Neuronal stem cell (in vitro differentiated cells): ENCODE measurements at regions not wholly inside any gene's neighbourhood (a gene's known extent, or its start where the extent isn't known, plus 50 kb on each side); places are given as distances from the start of the nearest gene placed in this dataset.
"Not testable (repeated sequence)": the region's sequence is repeated elsewhere in the genome, so short reads cannot be mapped to it uniquely, and the experiment has no call there.

Experiments
- DNase-seq: peaks from one replicate; pipeline ENCODE4 v3.0.0-alpha.2; 2013; ENCODE audit warnings: low spot score
- H2AFZ ChIP-seq: one replicate; pipeline ENCODE4 v1.6.1; 2013; ENCODE audit warnings: mild to moderate bottlenecking, low read length, inconsistent platforms
- H2AK5ac ChIP-seq: 2 replicates; pipeline ENCODE4 v1.6.1; 2013; ENCODE audit warnings: low read depth, mild to moderate bottlenecking, inconsistent platforms, low read length, moderate library complexity, mixed read lengths
- H2BK120ac ChIP-seq: 2 replicates; pipeline ENCODE4 v1.6.1; 2013; ENCODE audit warnings: low read depth, mild to moderate bottlenecking, inconsistent platforms, low read length, moderate library complexity, mixed read lengths
- H2BK12ac ChIP-seq: one replicate; pipeline ENCODE4 v1.6.1; 2013; ENCODE audit warnings: low read length, inconsistent platforms
- H2BK15ac ChIP-seq: 2 replicates; pipeline ENCODE4 v1.6.1; 2013; ENCODE audit warnings: mild to moderate bottlenecking, low read length, inconsistent platforms, mixed read lengths
- H2BK5ac ChIP-seq: one replicate; pipeline ENCODE4 v1.6.1; 2013; ENCODE audit warnings: inconsistent platforms, mild to moderate bottlenecking, low read length, moderate library complexity
- H3K14ac ChIP-seq: one replicate; pipeline ENCODE4 v1.6.1; 2013; ENCODE audit warnings: low read length, inconsistent platforms
- H3K18ac ChIP-seq: 2 replicates; pipeline ENCODE4 v1.6.1; 2013; ENCODE audit warnings: low read length, inconsistent platforms
- H3K23ac ChIP-seq: 2 replicates; pipeline ENCODE4 v1.6.1; 2013; ENCODE audit warnings: low read depth, mild to moderate bottlenecking, mixed read lengths, low read length, inconsistent platforms; ENCODE audit not compliant: poor library complexity
- H3K27ac ChIP-seq: replicated peaks from 3 replicates; pipeline ENCODE4 v1.5.1; 2013; ENCODE audit warnings: low read length, inconsistent platforms
- H3K27me3 ChIP-seq, 3 experiments: 2 replicates each; pipeline ENCODE4 v1.6.1; 2013; ENCODE audit warnings: low read length in 3 of 3, mild to moderate bottlenecking in 2 of 3, inconsistent platforms in 1 of 3, low read depth in 1 of 3, mixed read lengths in 1 of 3, moderate library complexity in 1 of 3; ENCODE audit not compliant: control insufficient read depth in 3 of 3, insufficient read depth in 3 of 3
- H3K36me3 ChIP-seq, 2 donors: replicated peaks in 1 of 2; 2 replicates each; pipeline ENCODE4 v1.6.1; 2013; ENCODE audit warnings: low read length in 2 of 2; ENCODE audit not compliant: control insufficient read depth in 2 of 2, insufficient read depth in 2 of 2
- H3K4ac ChIP-seq: 2 replicates; pipeline ENCODE4 v1.6.1; 2013; ENCODE audit warnings: inconsistent platforms, mild to moderate bottlenecking, low read length, moderate library complexity
- H3K4me1 ChIP-seq, 2 donors: 1 replicate in 1 of 2; 2 replicates in 1 of 2; pipeline ENCODE4 v1.6.1; 2013; ENCODE audit warnings: low read length in 2 of 2, low read depth in 1 of 2; ENCODE audit not compliant: control insufficient read depth in 2 of 2, insufficient read depth in 1 of 2
- H3K4me2 ChIP-seq: one replicate; pipeline ENCODE4 v1.6.1; 2013; ENCODE audit warnings: mild to moderate bottlenecking, low read length, inconsistent platforms; ENCODE audit not compliant: insufficient read depth, poor library complexity, severe bottlenecking
- H3K4me3 ChIP-seq, 2 donors: 2 replicates each; pipeline ENCODE4 v1.5.1; 2013; ENCODE audit warnings: low read length in 2 of 2, mild to moderate bottlenecking in 2 of 2, inconsistent platforms in 1 of 2, moderate library complexity in 1 of 2
- H3K79me1 ChIP-seq: one replicate; pipeline ENCODE4 v1.6.1; 2013; ENCODE audit warnings: low read depth, mild to moderate bottlenecking, inconsistent platforms, low read length, moderate library complexity
- H3K9ac ChIP-seq: one replicate; pipeline ENCODE4 v1.6.1; 2013; ENCODE audit warnings: mild to moderate bottlenecking, low read depth, low read length, inconsistent platforms; ENCODE audit not compliant: poor library complexity
- H3K9me3 ChIP-seq, 2 donors: replicated peaks in 1 of 2; 2 replicates each; pipeline versions ENCODE3 to v1.6.1; 2013; ENCODE audit warnings: low read length in 2 of 2, mild to moderate bottlenecking in 2 of 2, inconsistent platforms in 1 of 2, low read depth in 1 of 2, mixed read lengths in 1 of 2, moderate library complexity in 1 of 2; ENCODE audit not compliant: control insufficient read depth in 2 of 2, insufficient read depth in 1 of 2
- H4K8ac ChIP-seq: one replicate; pipeline ENCODE4 v1.6.1; 2013; ENCODE audit warnings: low read depth, mild to moderate bottlenecking, inconsistent platforms, low read length, moderate library complexity
- H4K91ac ChIP-seq: one replicate; pipeline ENCODE4 v1.6.1; 2013; ENCODE audit warnings: low read length, low read depth, mild to moderate bottlenecking, inconsistent platforms; ENCODE audit not compliant: poor library complexity
- WGBS, 2 donors: extraction: QIAGEN DNeasy Blood & Tissue Kit; methylation state at CpG; one replicate each; pipeline ENCODE4 v1.1.7; 2013; ENCODE audit warnings: missing lambda C conversion rate in 2 of 2, mixed read lengths in 1 of 2; ENCODE audit not compliant: insufficient read length in 2 of 2, insufficient replicate concordance in 1 of 2; ENCODE audit errors: extremely low coverage in 2 of 2; 5-methylcytosine and 5-hydroxymethylcytosine counted together

DNA sequence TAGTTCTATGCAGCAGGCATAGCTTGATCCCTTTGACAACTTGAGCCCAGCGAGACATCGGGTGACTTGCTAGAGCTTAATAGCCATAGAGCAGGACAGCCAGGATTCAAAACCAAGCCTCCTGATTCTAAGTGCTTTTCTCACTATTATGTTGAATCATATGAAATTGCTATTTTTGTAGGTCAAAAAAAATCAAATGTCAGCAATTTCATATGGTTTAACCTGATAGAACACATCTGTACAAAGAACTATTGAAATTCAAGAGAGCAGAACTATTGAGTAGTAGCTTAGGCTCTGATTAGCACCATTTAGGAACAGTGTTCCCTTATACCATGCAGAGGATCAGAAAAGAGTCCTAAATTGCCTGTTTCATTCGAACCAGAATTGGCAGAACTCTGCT lies 132.0 kb downstream of the EMP1 start:
- H3K27me3 ChIP-seq: no peaks in the 10 kb centered on the region
- H3K79me1 ChIP-seq: no peaks in the 10 kb centered on the region
- WGBS, 2 donors: no CpG with 5 or more reads among the region's 3 CpGs
- no peak overlapping the region for H3K14ac ChIP-seq
- no peak overlapping the region for H2BK120ac ChIP-seq
- no peak overlapping the region for H4K91ac ChIP-seq
- no peaks in the 10 kb centered on the region for H3K9me3 ChIP-seq
- H3K18ac ChIP-seq: no peak overlapping the region
- H3K4ac ChIP-seq: no peak overlapping the region
- H3K4me1 ChIP-seq: no peaks in the 10 kb centered on the region
- H3K4me3 ChIP-seq: no peak overlapping the region
- H3K36me3 ChIP-seq: no peaks in the 10 kb centered on the region
- H3K9ac ChIP-seq: no peak overlapping the region
- H2BK12ac ChIP-seq: no peak overlapping the region
- no peak for DNase-seq
- no peak overlapping the region for H3K27ac ChIP-seq
- H2BK15ac ChIP-seq: no peak overlapping the region
- H4K8ac ChIP-seq: no peak overlapping the region
- H2BK5ac ChIP-seq: no peak overlapping the region
- no peak overlapping the region for H3K23ac ChIP-seq
- H2AFZ ChIP-seq: no peak overlapping the region
- no peak overlapping the region for H3K4me2 ChIP-seq
- H2AK5ac ChIP-seq: no peak overlapping the region

DNA sequence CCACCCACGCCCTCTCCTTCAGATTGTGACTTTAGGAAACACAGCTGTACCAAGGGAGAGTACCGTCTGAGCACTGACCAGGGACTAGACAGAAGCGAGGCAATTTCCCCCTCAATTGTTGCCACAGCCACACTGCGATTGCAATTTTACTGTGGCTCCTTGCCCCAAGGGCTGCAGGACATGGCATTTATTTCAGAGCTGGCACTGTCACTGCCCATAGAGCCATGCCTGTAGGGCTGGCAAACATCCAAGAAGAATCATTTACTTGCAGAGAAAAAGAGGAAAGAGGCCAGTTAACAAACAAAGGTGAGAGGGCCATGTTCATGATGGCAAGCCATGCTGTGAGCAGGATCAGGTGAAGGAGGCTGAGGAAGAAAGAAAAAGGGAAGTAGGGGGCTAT lies 129.6 kb downstream of the EMP1 start:
- WGBS, 2 donors: no CpG with 5 or more reads among the region's 4 CpGs
- Histone ChIP-seq H3K4me3 (no peak overlapping the region), H3K23ac (no peak overlapping the region), H3K36me3 (no peaks in the 10 kb centered on the region), H3K79me1 (no peaks in the 10 kb centered on the region), H2BK120ac (no peak overlapping the region), H2BK12ac (no peak overlapping the region), H2BK15ac (no peak overlapping the region), H2AK5ac (no peak overlapping the region), H3K27ac (no peak overlapping the region), H3K4me2 (no peak overlapping the region), H4K8ac (no peak overlapping the region), H3K27me3 (peaks cover 0 to 3% (median 0%) of the 10 kb centered on the region in 3 experiments), H3K4me1 (no peaks in the 10 kb centered on the region), H4K91ac (no peak overlapping the region), H2BK5ac (no peak overlapping the region), H3K14ac (no peak overlapping the region), H2AFZ (no peak overlapping the region), H3K9me3 (no peaks in the 10 kb centered on the region), H3K9ac (no peak overlapping the region), H3K4ac (no peak overlapping the region), H3K18ac (no peak overlapping the region)
- DNase-seq: no peak

DNA sequence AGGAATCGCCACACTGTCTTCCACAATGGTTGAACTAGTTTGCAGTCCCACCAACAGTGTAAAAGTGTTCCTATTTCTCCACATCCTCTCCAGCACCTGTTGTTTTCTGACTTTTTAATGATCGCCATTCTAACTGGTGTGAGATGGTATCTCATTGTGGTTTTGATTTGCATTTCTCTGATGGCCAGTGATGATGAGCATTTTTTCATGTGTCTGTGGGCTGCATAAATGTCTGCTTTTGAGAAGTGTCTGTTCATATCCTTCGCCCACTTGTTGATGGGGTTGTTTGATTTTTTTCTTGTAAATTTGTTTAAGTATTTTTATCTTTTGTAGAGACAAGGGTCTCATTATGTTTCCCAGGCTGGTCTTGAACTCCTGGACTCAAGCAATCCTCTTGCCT lies 128.5 kb downstream of the EMP1 start:
- H3K27me3 ChIP-seq, H3K79me1 ChIP-seq, H2BK120ac ChIP-seq, DNase-seq, H2AFZ ChIP-seq, H4K8ac ChIP-seq, H3K4me2 ChIP-seq, H3K18ac ChIP-seq, H3K23ac ChIP-seq, H3K14ac ChIP-seq, H3K9ac ChIP-seq, H3K36me3 ChIP-seq, H4K91ac ChIP-seq, H3K9me3 ChIP-seq, H3K27ac ChIP-seq, H2AK5ac ChIP-seq, H2BK12ac ChIP-seq, H2BK15ac ChIP-seq, H2BK5ac ChIP-seq, H3K4me3 ChIP-seq, H3K4ac ChIP-seq, H3K4me1 ChIP-seq: not testable (repeated sequence)
- WGBS, 2 donors: no CpG with 5 or more reads among the region's 3 CpGs

DNA sequence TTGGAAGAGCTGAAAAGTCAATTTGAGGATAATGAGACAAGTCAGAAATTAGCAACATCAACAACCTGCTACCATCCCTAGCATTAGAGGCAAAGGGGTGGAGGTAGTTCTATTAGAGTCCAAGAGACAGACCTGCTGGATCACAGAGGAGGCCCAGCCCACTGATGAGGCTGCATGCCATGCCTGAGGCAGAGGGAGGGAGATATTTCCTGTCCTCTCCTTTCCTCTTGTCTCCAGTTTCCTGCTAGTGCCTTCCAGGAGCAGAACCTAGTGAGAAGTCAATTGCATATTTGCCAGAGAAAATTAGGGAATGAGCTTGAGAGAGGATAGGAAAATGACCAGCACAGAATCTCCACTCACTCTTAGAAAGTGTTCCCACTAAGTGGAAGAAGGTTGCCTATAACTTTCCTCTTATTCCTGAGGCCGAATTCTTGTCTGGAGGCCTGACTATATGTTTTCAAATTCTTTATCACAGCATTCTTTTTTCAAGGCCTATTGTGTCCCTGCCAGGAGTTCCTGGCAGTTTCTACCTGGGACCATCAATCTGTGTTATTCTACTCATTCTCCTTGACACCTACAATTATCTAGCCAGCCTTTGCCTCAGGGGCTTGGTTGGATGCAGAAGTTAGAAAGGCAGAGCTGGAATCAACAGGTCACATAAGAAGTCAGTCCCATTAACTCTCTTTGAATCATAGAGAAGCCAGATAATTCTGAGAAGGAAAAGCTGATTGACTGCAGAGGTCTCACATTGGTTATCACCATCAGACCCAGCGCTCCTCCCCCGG lies 121.9 kb downstream of the EMP1 start:
- Histone ChIP-seq H3K18ac (no peak overlapping the region), H3K4ac (no peak overlapping the region), H3K36me3 (no peaks in the 10 kb centered on the region), H4K8ac (no peak overlapping the region), H3K23ac (no peak overlapping the region), H4K91ac (no peak overlapping the region), H3K14ac (no peak overlapping the region), H3K9me3 (peaks cover 2 to 9% of the 10 kb centered on the region in 2 donors), H3K9ac (no peak overlapping the region), H2AFZ (no peak overlapping the region), H3K27me3 (peaks cover 0 to 3% (median 0%) of the 10 kb centered on the region in 3 experiments), H2BK120ac (no peak overlapping the region), H2BK15ac (no peak overlapping the region), H3K4me3 (no peak overlapping the region), H3K4me2 (no peak overlapping the region), H3K4me1 (peaks cover 0 to 3% of the 10 kb centered on the region in 2 donors), H2BK12ac (no peak overlapping the region), H2AK5ac (no peak overlapping the region), H2BK5ac (no peak overlapping the region), H3K79me1 (no peaks in the 10 kb centered on the region), H3K27ac (no peak overlapping the region)
- no peak for DNase-seq
- no CpG with 5 or more reads among the region's 3 CpGs for WGBS, 2 donors
